K562 (cell line): ENCODE measurements at regions not wholly inside any gene's neighbourhood (a gene's known extent, or its start where the extent isn't known, plus 50 kb on each side); places are given as distances from the start of the nearest gene placed in this dataset.

Experiments
- ATAC-seq: fragments of 200-7000 bp; cut with Tn5 transposase; 3 replicates; pipeline ENCODE4 v1.9.1; 2020; ENCODE audit warnings: moderate library complexity
- BruUV-seq: library from RNA; stranded (reverse); fragments of 400-500 nt; replicated peaks from 2 replicates; lab custom pipeline; 2021; lab: Mats Ljungman, UMichigan
- CTCF ChIA-PET: fragments of 300-600 bp; formaldehyde crosslinking; extraction: SDS; loops from one replicate; lab custom pipeline; 2021; ENCODE audit warnings: low intra/inter-chr PET ratio; lab: Yijun Ruan, JAX
- POLR2A ChIA-PET: fragments of 300-600, 350-650 bp; sonication (Branson Sonifier 250); formaldehyde crosslinking; extraction: SDS; loops from one replicate; lab custom pipeline; 2021; ENCODE audit warnings: antibody characterized with exemption, inconsistent platforms; lab: Yijun Ruan, JAX
- DNase-seq, 4 experiments: peaks; one replicate each; pipeline versions ENCODE4 v3.0.0 to v3.0.0-alpha.2; 2011 to 2018; ENCODE audit warnings: low spot score in 3 of 4, mixed read lengths in 3 of 4; ENCODE audit errors: extremely low read depth in 1 of 4
- FAIRE-seq: peaks from 2 replicates; lab custom pipeline; 2011; peaks lifted over from hg19 to GRCh38; lab: Jason Lieb, UNC
- H2AFZ ChIP-seq: 2 replicates; pipeline ENCODE4 v1.6.0; 2011; ENCODE audit warnings: low read depth, low read length, control low read depth, inconsistent platforms
- H3K27ac ChIP-seq: fragments of 200-600 bp; 3 replicates; pipeline ENCODE4 v1.8.0; 2011; ENCODE audit warnings: low read depth, mild to moderate bottlenecking, control low read depth, inconsistent platforms, low read length, moderate library complexity, mixed read lengths; ENCODE audit errors: extremely low read depth
- H3K27me3 ChIP-seq, 2 experiments: fragments of 300-600 bp in 1 of 2; 2 replicates in 1 of 2; 3 replicates in 1 of 2; pipeline versions ENCODE4 v1.6.0 to v1.8.0; 2011; ENCODE audit warnings: inconsistent platforms in 2 of 2, low read length in 2 of 2, mild to moderate bottlenecking in 1 of 2, mixed read lengths in 1 of 2, moderate library complexity in 1 of 2; ENCODE audit not compliant: control insufficient read depth in 2 of 2, insufficient read depth in 2 of 2
- H3K36me3 ChIP-seq: fragments of 300-600 bp; 3 replicates; pipeline ENCODE4 v1.8.0; 2011; ENCODE audit warnings: mild to moderate bottlenecking, low read length, inconsistent platforms; ENCODE audit not compliant: control insufficient read depth, insufficient read depth
- H3K4me1 ChIP-seq, 2 experiments: fragments of 200-600 bp in 1 of 2; replicated peaks in 1 of 2; 2 replicates in 1 of 2; 3 replicates in 1 of 2; pipeline versions ENCODE4 v1.5.1 to v1.8.0; 2011; ENCODE audit warnings: inconsistent platforms in 2 of 2, low read length in 2 of 2, mild to moderate bottlenecking in 1 of 2, mixed read lengths in 1 of 2, moderate library complexity in 1 of 2; ENCODE audit not compliant: control insufficient read depth in 2 of 2, insufficient read depth in 2 of 2
- H3K4me2 ChIP-seq: 2 replicates; pipeline ENCODE4 v1.6.1; 2011; ENCODE audit warnings: low read length, control low read depth, inconsistent platforms, mixed read lengths; ENCODE audit not compliant: insufficient read depth
- H3K4me3 ChIP-seq: fragments of 200-600 bp; sonication (generic), shearing (Covaris generic); 2 replicates; pipeline ENCODE4 v1.5.1; 2016; ENCODE audit warnings: control low read depth, inconsistent platforms
- H3K79me2 ChIP-seq: fragments of 200-600 bp; 3 replicates; pipeline ENCODE4 v1.8.0; 2011; ENCODE audit warnings: low read length, inconsistent platforms; ENCODE audit not compliant: control insufficient read depth, insufficient read depth
- H3K9ac ChIP-seq, 2 experiments: 2 replicates each; pipeline versions ENCODE4 v1.6.0 to v1.6.1; 2011; ENCODE audit warnings: low read depth in 2 of 2, low read length in 2 of 2, control low read depth in 1 of 2, inconsistent platforms in 1 of 2, mild to moderate bottlenecking in 1 of 2, mixed read lengths in 1 of 2; ENCODE audit not compliant: insufficient read depth in 1 of 2
- H3K9me1 ChIP-seq: one replicate; pipeline ENCODE4 v1.6.0; 2011; ENCODE audit warnings: inconsistent platforms, mild to moderate bottlenecking, low read length, moderate library complexity; ENCODE audit not compliant: control insufficient read depth, insufficient read depth
- H3K9me3 ChIP-seq: replicated peaks from 2 replicates; pipeline ENCODE4 v1.5.1; 2011; ENCODE audit warnings: low read depth, low read length, inconsistent platforms; ENCODE audit not compliant: control insufficient read depth, insufficient read depth
- H4K20me1 ChIP-seq: replicated peaks from 2 replicates; pipeline ENCODE4 v1.6.1; 2011; ENCODE audit warnings: low read length, inconsistent platforms, mixed read lengths; ENCODE audit not compliant: control insufficient read depth, insufficient read depth
- GTF3C2 ChIP-seq: IDR thresholded peaks from 3 replicates; pipeline ENCODE4 v1.6.1; 2011; ENCODE audit warnings: borderline replicate concordance, mild to moderate bottlenecking, moderate library complexity; ENCODE audit not compliant: insufficient read length; ENCODE audit errors: extremely low read depth
- HBP1 ChIP-seq: fragments of 450-650 bp; formaldehyde crosslinking; IDR thresholded peaks from 2 replicates; pipeline ENCODE4 v1.4.0; 2022; ENCODE audit warnings: missing genetic modification characterization
- ILF3 ChIP-seq: fragments of 450-650 bp; IDR thresholded peaks from 2 replicates; pipeline ENCODE4 v1.6.1; 2018; ENCODE audit warnings: antibody characterized with exemption, mild to moderate bottlenecking, moderate library complexity, borderline replicate concordance
- KLF13 ChIP-seq: fragments of 450-650 bp; IDR thresholded peaks from 2 replicates; pipeline ENCODE4 v1.6.1; 2016; ENCODE audit warnings: missing genetic modification characterization, low read depth, mild to moderate bottlenecking, missing compliant biosample characterization, moderate library complexity, borderline replicate concordance
- MBD1 ChIP-seq: fragments of 250-450 bp; sonication (Bioruptor Pico); IDR thresholded peaks from 2 replicates; pipeline ENCODE4 v1.8.0; 2022; ENCODE audit warnings: inconsistent platforms
- MBD2 ChIP-seq: sonication (generic); IDR thresholded peaks from 2 replicates; pipeline ENCODE4 v1.6.1; 2016; ENCODE audit warnings: low read depth, borderline replicate concordance
- MIER1 ChIP-seq: fragments of 450-650 bp; IDR thresholded peaks from 2 replicates; pipeline ENCODE4 v1.6.1; 2016; ENCODE audit warnings: antibody characterized with exemption, mild to moderate bottlenecking, low read depth
- MYC ChIP-seq, 2 experiments: fragments of 250-450 bp in 1 of 2; sonication (Bioruptor Pico) in 1 of 2; IDR thresholded peaks; 2 replicates each; pipeline versions ENCODE4 v1.5.1 to v1.6.1; 2012 to 2021; ENCODE audit warnings: low read depth in 2 of 2, borderline replicate concordance in 1 of 2, improper control_type of control experiment in 1 of 2, low read length in 1 of 2, mild to moderate bottlenecking in 1 of 2, moderate library complexity in 1 of 2
- OTX1 ChIP-seq: fragments of 450-650 bp; formaldehyde crosslinking; IDR thresholded peaks from 2 replicates; pipeline ENCODE4 v1.4.0; 2022; ENCODE audit warnings: mild to moderate bottlenecking
- PHF21A ChIP-seq: fragments of 450-650 bp; IDR thresholded peaks from 2 replicates; pipeline ENCODE4 v1.6.1; 2017; ENCODE audit warnings: low read depth, borderline replicate concordance
- ZNF121 ChIP-seq: sonication (generic); formaldehyde crosslinking; conservative IDR thresholded peaks from 2 replicates; pipeline ENCODE4 v1.8.0; 2022; ENCODE audit warnings: missing genetic modification reagents
- WGBS: fragments of 100-300 bp; shearing (Covaris generic); methylation state at CpG from one replicate; pipeline ENCODE4 v1.1.6; 2016; ENCODE audit warnings: low coverage, mixed read lengths; ENCODE audit not compliant: insufficient coverage; ENCODE audit errors: missing lambda C conversion rate; 5-methylcytosine and 5-hydroxymethylcytosine counted together
- in situ Hi-C: fragments of 300-500 bp; cut with MboI; formaldehyde crosslinking; loops from 4 replicates; pipeline ENCODE4 v1.15.0; 2018; ENCODE audit warnings: inconsistent platforms, mixed read lengths
- intact Hi-C: fragments of 100-400 bp; cut with micrococcal nuclease; formaldehyde crosslinking; loops from 2 replicates; pipeline ENCODE4 v1.14.2; 2022

GRCh38 chr1:29752141-29752540, 515.8 kb downstream of the PTPRU start:
- DNase-seq (peak in 1 of 4 experiments; percentile 23), ATAC-seq (no peak), FAIRE-seq (peak; percentile 32)
- Histone ChIP-seq H3K4me3 (no peak overlapping the region), H2AFZ (no peak overlapping the region), H3K9me3 (no peaks in the 10 kb centered on the region), H3K27me3 (no peaks in the 10 kb centered on the region), H3K79me2 (no peaks in the 10 kb centered on the region), H3K4me2 (no peak overlapping the region), H3K36me3 (no peaks in the 10 kb centered on the region), H3K9me1 (no peaks in the 10 kb centered on the region), H4K20me1 (peaks cover 17% of the 10 kb centered on the region; the same call in 1 of the 2 replicates), H3K27ac (no peak overlapping the region), H3K9ac (no peak overlapping the region), H3K4me1 (no peaks in the 10 kb centered on the region)
- in situ Hi-C loops (no loop called here), intact Hi-C loops (no loop called here)
- WGBS, result 2% methylated on average over 8 of the region's 8 CpGs
- ChIA-PET CTCF (no interaction called here), POLR2A (no interaction called here)
- no TSS peak for BruUV-seq
- TF ChIP-seq KLF13 (tag) (no peak), MBD1 (no peak), HBP1 (no peak), GTF3C2 (no peak), PHF21A (no peak), OTX1 (CRISPR knock-in tag) (no peak), ZNF121 (no peak), MYC (IDR thresholded peaks at IDR 0.05; ENCODE audit: low read depth, low read length) (no peak), MYC (CRISPR knock-in tag; IDR thresholded peaks at IDR 0.05; ENCODE audit: borderline replicate concordance, low read depth) (no peak), MIER1 (peak; percentile 81), MBD2 (no peak), ILF3 (no peak)
